ENCODE measurements at regions not wholly inside any gene's neighbourhood (a gene's known extent, or its start where the extent isn't known, plus 50 kb on each side); places are given as distances from the start of the nearest gene placed in this dataset.

GRCh38 chr5:29899583-29899982 lies 1293.9 kb upstream of the CDH6 start:
- Histone ChIP-seq H3K4me3 (no peak overlapping the region), H3K27me3 (no peaks in the 10 kb centered on the region), H3K27ac (no peak overlapping the region), H3K9me3 (no peaks in the 10 kb centered on the region), H3K4me1 (no peaks in the 10 kb centered on the region), H3K36me3 (no peaks in the 10 kb centered on the region)
- intact Hi-C loops (cut with DNase I) = no loop called here
- TF ChIP-seq, protein P1, sequence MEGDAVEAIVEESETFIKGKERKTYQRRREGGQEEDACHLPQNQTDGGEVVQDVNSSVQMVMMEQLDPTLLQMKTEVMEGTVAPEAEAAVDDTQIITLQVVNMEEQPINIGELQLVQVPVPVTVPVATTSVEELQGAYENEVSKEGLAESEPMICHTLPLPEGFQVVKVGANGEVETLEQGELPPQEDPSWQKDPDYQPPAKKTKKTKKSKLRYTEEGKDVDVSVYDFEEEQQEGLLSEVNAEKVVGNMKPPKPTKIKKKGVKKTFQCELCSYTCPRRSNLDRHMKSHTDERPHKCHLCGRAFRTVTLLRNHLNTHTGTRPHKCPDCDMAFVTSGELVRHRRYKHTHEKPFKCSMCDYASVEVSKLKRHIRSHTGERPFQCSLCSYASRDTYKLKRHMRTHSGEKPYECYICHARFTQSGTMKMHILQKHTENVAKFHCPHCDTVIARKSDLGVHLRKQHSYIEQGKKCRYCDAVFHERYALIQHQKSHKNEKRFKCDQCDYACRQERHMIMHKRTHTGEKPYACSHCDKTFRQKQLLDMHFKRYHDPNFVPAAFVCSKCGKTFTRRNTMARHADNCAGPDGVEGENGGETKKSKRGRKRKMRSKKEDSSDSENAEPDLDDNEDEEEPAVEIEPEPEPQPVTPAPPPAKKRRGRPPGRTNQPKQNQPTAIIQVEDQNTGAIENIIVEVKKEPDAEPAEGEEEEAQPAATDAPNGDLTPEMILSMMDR (IDR thresholded peaks at IDR 0.05) = no peak
- TF ChIP-seq POLR2A (IDR thresholded peaks at IDR 0.05) (no peak), POLR2AphosphoS5 (IDR thresholded peaks at IDR 0.05; ENCODE audit: insufficient read depth in 1 of 2, low read depth in 1 of 2) (no peak)
- no peak for DNase-seq (ENCODE audit: extremely low spot score in 2 of 2)

GRCh38 chr5:29897916-29898315 lies 1295.6 kb upstream of the CDH6 start:
- Histone ChIP-seq H3K4me3 (no peak overlapping the region), H3K9me3 (no peaks in the 10 kb centered on the region), H3K36me3 (no peaks in the 10 kb centered on the region), H3K4me1 (no peaks in the 10 kb centered on the region), H3K27me3 (no peaks in the 10 kb centered on the region), H3K27ac (no peak overlapping the region)
- TF ChIP-seq, protein P1 (IDR thresholded peaks at IDR 0.05) = no peak
- TF ChIP-seq POLR2AphosphoS5 (IDR thresholded peaks at IDR 0.05; ENCODE audit: insufficient read depth in 1 of 2, low read depth in 1 of 2) (no peak), POLR2A (IDR thresholded peaks at IDR 0.05) (no peak)
- no peak for DNase-seq (ENCODE audit: extremely low spot score in 2 of 2)
- intact Hi-C loops (cut with DNase I) = no loop called here

GRCh38 chr5:29896646-29897045 lies 1296.8 kb upstream of the CDH6 start:
- no peak for DNase-seq (ENCODE audit: extremely low spot score in 2 of 2)
- no peaks in the 10 kb centered on the region for H3K9me3 ChIP-seq
- no peaks in the 10 kb centered on the region for H3K27me3 ChIP-seq
- H3K4me1 ChIP-seq = no peaks in the 10 kb centered on the region
- intact Hi-C loops (cut with DNase I) = no loop called here
- H3K27ac ChIP-seq = no peak overlapping the region
- TF ChIP-seq POLR2AphosphoS5 (IDR thresholded peaks at IDR 0.05; ENCODE audit: insufficient read depth in 1 of 2, low read depth in 1 of 2) = no peak
- TF ChIP-seq POLR2A (IDR thresholded peaks at IDR 0.05) = no peak
- TF ChIP-seq, protein P1 (IDR thresholded peaks at IDR 0.05) = no peak
- H3K36me3 ChIP-seq = no peaks in the 10 kb centered on the region
- no peak overlapping the region for H3K4me3 ChIP-seq

DNA sequence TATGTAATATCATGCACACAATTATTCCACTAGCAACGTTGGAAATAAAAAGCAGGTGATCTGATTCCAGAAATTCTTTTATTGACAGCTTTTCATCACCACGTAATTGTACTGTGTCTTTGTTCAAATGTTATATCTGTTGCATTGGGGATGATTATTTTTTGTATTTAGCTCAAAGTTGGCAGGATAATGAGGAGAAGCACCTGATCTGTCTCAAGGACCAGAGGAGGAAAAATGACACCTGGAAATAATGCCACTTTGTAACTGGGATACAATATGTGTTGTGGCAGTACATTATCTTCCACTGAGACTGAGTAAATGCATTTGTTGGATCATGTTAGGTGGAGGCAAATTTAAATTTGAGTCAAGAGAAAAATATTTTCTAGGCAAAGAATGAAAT lies 1298.8 kb upstream of the CDH6 start:
- H3K27ac ChIP-seq = no peak overlapping the region
- H3K27me3 ChIP-seq = no peaks in the 10 kb centered on the region
- no peaks in the 10 kb centered on the region for H3K4me1 ChIP-seq
- TF ChIP-seq POLR2A (IDR thresholded peaks at IDR 0.05) = no peak
- TF ChIP-seq POLR2AphosphoS5 (IDR thresholded peaks at IDR 0.05; ENCODE audit: insufficient read depth in 1 of 2, low read depth in 1 of 2) = no peak
- TF ChIP-seq, protein P1 (IDR thresholded peaks at IDR 0.05) = no peak
- H3K4me3 ChIP-seq = no peak overlapping the region
- intact Hi-C loops (cut with DNase I) = no loop called here
- DNase-seq (ENCODE audit: extremely low spot score in 2 of 2) = no peak
- no peaks in the 10 kb centered on the region for H3K36me3 ChIP-seq
- no peaks in the 10 kb centered on the region for H3K9me3 ChIP-seq

- DNase-seq (ENCODE audit: extremely low spot score in 2 of 2) = no peak
- no peaks in the 10 kb centered on the region for H3K4me1 ChIP-seq
- no peaks in the 10 kb centered on the region for H3K9me3 ChIP-seq
- no peak for TF ChIP-seq POLR2AphosphoS5 (IDR thresholded peaks at IDR 0.05; ENCODE audit: insufficient read depth in 1 of 2, low read depth in 1 of 2)
- TF ChIP-seq, protein P1 (IDR thresholded peaks at IDR 0.05) = no peak
- no peak for TF ChIP-seq POLR2A (IDR thresholded peaks at IDR 0.05)
- no peaks in the 10 kb centered on the region for H3K27me3 ChIP-seq
- intact Hi-C loops (cut with DNase I) = no loop called here
- H3K27ac ChIP-seq = no peak overlapping the region
- H3K36me3 ChIP-seq = no peaks in the 10 kb centered on the region
- H3K4me3 ChIP-seq = no peak overlapping the region
Observed at GRCh38 chr5:29889051-29889450, 1304.4 kb upstream of the CDH6 start.
